GM20000 (cell line): ENCODE measurements at regions not wholly inside any gene's neighbourhood (a gene's known extent, or its start where the extent isn't known, plus 50 kb on each side); places are given as distances from the start of the nearest gene placed in this dataset.
"Not testable (repeated sequence)": the region's sequence is repeated elsewhere in the genome, so short reads cannot be mapped to it uniquely, and the experiment has no call there.

Experiments
- DNase-seq: peaks from one replicate; pipeline ENCODE4 v3.0.0; 2012; ENCODE audit warnings: low spot score
- CTCF ChIP-seq: IDR thresholded peaks from 2 replicates; pipeline ENCODE4 v1.5.1; 2012; ENCODE audit warnings: mild to moderate bottlenecking, control low read depth; ENCODE audit errors: extremely low read depth, missing control alignments

- DNase-seq: no peak
- TF ChIP-seq CTCF: no peak
These were observed 407.9 kb downstream of the MIAT start for GRCh38 chr22:27065279-27065678.

GRCh38 chr22:27066856-27067255, 409.5 kb downstream of the MIAT start:
- no peak for TF ChIP-seq CTCF

GRCh38 chr22:27068121-27068520, 410.7 kb downstream of the MIAT start:
- DNase-seq: no peak
- TF ChIP-seq CTCF: no peak

More at GRCh38 chr22:27066856-27067255, 409.5 kb downstream of the MIAT start:
- no peak for DNase-seq

GRCh38 chr22:27070594-27070993, 413.2 kb downstream of the MIAT start:
- no peak for TF ChIP-seq CTCF
- DNase-seq: no peak

- TF ChIP-seq CTCF: no peak
- DNase-seq: no peak
These were observed 416.4 kb downstream of the MIAT start for GRCh38 chr22:27073601-27074425.

GRCh38 chr22:27075028-27075678, 417.8 kb downstream of the MIAT start:
- no peak for DNase-seq
- no peak for TF ChIP-seq CTCF

GRCh38 chr22:27075891-27076290, 418.5 kb downstream of the MIAT start:
- no peak for DNase-seq
- no peak for TF ChIP-seq CTCF

GRCh38 chr22:27078064-27078463, 420.7 kb downstream of the MIAT start:
- DNase-seq: not testable (repeated sequence)
